ENCODE measurements at regions not wholly inside any gene's neighbourhood (a gene's known extent, or its start where the extent isn't known, plus 50 kb on each side); places are given as distances from the start of the nearest gene placed in this dataset.

GRCh38 chr1:115165776-115166175 lies 76.5 kb upstream of the TSPAN2 start:
- TF ChIP-seq SP1 (IDR thresholded peaks at IDR 0.05; ENCODE audit: low read depth, low read length), result no peak
- TF ChIP-seq EZH2 (IDR thresholded peaks at IDR 0.05; ENCODE audit: borderline replicate concordance, control insufficient read depth, low read depth, low read length), result no peak
- TF ChIP-seq HDAC6 (IDR thresholded peaks at IDR 0.05; ENCODE audit: unreplicated experiment), result no peak
- no peak for TF ChIP-seq CEBPZ (IDR thresholded peaks at IDR 0.05; ENCODE audit: low read depth, low read length)
- no peak for TF ChIP-seq CTCF (IDR thresholded peaks at IDR 0.05 in 2 of 3, conservative IDR thresholded peaks at IDR 0.05 in 1 of 3; ENCODE audit: control insufficient read depth in 2 of 3, extremely low read depth in 1 of 3, insufficient read depth in 1 of 3, low read depth in 3 of 3, low read length in 3 of 3)
- no peak for TF ChIP-seq ATF2 (IDR thresholded peaks at IDR 0.05; ENCODE audit: low read length)
- TF ChIP-seq CREB1 (IDR thresholded peaks at IDR 0.05; ENCODE audit: low read depth), result no peak
- TF ChIP-seq ETV6 (conservative IDR thresholded peaks at IDR 0.05 in 1 of 2, IDR thresholded peaks at IDR 0.05 in 1 of 2; ENCODE audit: borderline replicate concordance in 1 of 2, low read depth in 1 of 2), result no peak
- no peak for TF ChIP-seq E2F4 (IDR thresholded peaks at IDR 0.05; ENCODE audit: low read depth, low read length)
- no peak for TF ChIP-seq EGR1 (IDR thresholded peaks at IDR 0.05; ENCODE audit: borderline replicate concordance in 1 of 2, low read depth in 2 of 2, low read length in 2 of 2)

All from GM12878 (cell line).